K562 (cell line): ENCODE measurements at regions not wholly inside any gene's neighbourhood (a gene's known extent, or its start where the extent isn't known, plus 50 kb on each side); places are given as distances from the start of the nearest gene placed in this dataset.

Source experiments
- CREM ChIP-seq: IDR thresholded peaks from 2 replicates; pipeline ENCODE4 v1.6.1; 2014; ENCODE audit warnings: antibody characterized with exemption, low read depth
- EHMT2 ChIP-seq: fragments of 450-650 bp; IDR thresholded peaks from 2 replicates; pipeline ENCODE4 v1.6.1; 2018; ENCODE audit warnings: antibody characterized with exemption
- KLF16 ChIP-seq: IDR thresholded peaks from 2 replicates; pipeline ENCODE4 v1.6.1; 2016; ENCODE audit warnings: antibody characterized with exemption
- PHB2 ChIP-seq: fragments of 450-650 bp; IDR thresholded peaks from 2 replicates; pipeline ENCODE4 v1.6.1; 2017; ENCODE audit warnings: low read depth
- SMARCA5 ChIP-seq: fragments of 450-650 bp; IDR thresholded peaks from 2 replicates; pipeline ENCODE4 v1.6.1; 2016
- TBP ChIP-seq: optimal IDR thresholded peaks from 2 replicates; pipeline ENCODE3; 2011; ENCODE audit warnings: low read depth, low read length, improper control_type of control experiment
- YY1 ChIP-seq, 3 experiments: IDR thresholded peaks; 2 replicates each; pipeline ENCODE4 v1.6.1; 2011; ENCODE audit warnings: low read length in 2 of 3, mild to moderate bottlenecking in 2 of 3, moderate library complexity in 2 of 3, borderline replicate concordance in 1 of 3, control low read depth in 1 of 3, low read depth in 1 of 3; ENCODE audit not compliant: insufficient read depth in 3 of 3, insufficient replicate concordance in 2 of 3, control insufficient read depth in 1 of 3, insufficient read length in 1 of 3; ENCODE audit errors: extremely low read depth in 1 of 3
- TF ChIP-seq, protein P1 (sequence below): sonication (generic); formaldehyde crosslinking; IDR thresholded peaks from 2 replicates; pipeline ENCODE4 v1.8.0; 2022; ENCODE audit warnings: missing genetic modification reagents, mild to moderate bottlenecking, borderline replicate concordance
- TF ChIP-seq, protein P2 (sequence below): sonication (generic); formaldehyde crosslinking; IDR thresholded peaks from 2 replicates; pipeline ENCODE4 v1.8.1; 2022; ENCODE audit warnings: missing genetic modification reagents

DNA sequence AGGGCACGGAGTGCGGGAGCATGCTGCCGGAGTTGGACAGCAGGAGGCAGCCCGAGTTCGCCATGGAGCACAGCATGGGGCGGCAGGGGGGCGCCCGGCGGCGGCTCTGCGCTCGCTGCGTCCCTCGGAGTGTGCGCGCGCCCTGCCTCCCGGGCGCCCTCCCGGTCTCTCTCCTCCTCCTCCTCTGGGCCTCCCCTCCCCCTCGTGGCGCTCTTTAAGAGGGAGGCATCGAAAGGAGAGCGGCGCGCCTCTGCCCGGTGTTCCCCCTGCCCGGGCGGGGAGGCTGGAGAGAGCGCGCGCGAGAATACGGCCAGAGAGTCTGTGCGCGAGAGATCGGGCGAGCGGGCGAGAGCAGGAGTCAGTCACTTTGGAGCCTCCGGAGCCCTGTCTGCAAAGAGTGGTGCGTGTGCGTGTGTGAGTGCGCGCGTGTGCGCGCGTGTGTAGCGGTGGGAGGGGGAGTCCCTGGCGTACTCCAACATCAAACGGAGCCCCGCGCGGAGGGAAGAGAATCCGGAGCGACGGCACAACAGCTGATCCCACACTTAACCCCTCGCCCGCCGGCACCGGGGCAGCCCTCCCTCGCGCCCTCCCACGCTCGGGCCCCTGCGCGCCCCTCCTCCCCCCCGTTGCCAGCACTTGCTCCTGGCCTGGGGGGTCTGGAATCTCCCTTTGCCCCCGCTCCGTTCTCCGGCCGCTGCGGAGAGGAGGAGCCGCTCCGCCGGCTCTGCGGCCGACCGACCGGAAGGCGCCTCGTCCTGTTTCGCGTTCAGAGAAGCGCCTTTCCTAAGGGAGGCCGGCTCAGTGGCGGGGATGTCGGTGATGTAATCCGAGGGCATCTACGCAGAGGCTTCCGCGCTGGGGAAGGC lies 108.9 kb downstream of the ENGASE start:
- TF ChIP-seq CREM, result no peak
- TF ChIP-seq TBP, result no peak
- TF ChIP-seq SMARCA5, result no peak
- TF ChIP-seq, protein P1, sequence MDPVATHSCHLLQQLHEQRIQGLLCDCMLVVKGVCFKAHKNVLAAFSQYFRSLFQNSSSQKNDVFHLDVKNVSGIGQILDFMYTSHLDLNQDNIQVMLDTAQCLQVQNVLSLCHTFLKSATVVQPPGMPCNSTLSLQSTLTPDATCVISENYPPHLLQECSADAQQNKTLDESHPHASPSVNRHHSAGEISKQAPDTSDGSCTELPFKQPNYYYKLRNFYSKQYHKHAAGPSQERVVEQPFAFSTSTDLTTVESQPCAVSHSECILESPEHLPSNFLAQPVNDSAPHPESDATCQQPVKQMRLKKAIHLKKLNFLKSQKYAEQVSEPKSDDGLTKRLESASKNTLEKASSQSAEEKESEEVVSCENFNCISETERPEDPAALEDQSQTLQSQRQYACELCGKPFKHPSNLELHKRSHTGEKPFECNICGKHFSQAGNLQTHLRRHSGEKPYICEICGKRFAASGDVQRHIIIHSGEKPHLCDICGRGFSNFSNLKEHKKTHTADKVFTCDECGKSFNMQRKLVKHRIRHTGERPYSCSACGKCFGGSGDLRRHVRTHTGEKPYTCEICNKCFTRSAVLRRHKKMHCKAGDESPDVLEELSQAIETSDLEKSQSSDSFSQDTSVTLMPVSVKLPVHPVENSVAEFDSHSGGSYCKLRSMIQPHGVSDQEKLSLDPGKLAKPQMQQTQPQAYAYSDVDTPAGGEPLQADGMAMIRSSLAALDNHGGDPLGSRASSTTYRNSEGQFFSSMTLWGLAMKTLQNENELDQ (CRISPR knock-in tag), result no peak
- TF ChIP-seq EHMT2, result no peak
- no peak for TF ChIP-seq YY1 (IDR thresholded peaks at IDR 0.05; ENCODE audit: borderline replicate concordance in 1 of 3, control insufficient read depth in 1 of 3, extremely low read depth in 1 of 3, insufficient read depth in 3 of 3, insufficient read length in 1 of 3, insufficient replicate concordance in 2 of 3, low read depth in 1 of 3, low read length in 2 of 3)
- TF ChIP-seq, protein P2, sequence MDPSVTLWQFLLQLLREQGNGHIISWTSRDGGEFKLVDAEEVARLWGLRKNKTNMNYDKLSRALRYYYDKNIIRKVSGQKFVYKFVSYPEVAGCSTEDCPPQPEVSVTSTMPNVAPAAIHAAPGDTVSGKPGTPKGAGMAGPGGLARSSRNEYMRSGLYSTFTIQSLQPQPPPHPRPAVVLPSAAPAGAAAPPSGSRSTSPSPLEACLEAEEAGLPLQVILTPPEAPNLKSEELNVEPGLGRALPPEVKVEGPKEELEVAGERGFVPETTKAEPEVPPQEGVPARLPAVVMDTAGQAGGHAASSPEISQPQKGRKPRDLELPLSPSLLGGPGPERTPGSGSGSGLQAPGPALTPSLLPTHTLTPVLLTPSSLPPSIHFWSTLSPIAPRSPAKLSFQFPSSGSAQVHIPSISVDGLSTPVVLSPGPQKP, result no peak
- TF ChIP-seq KLF16, result no peak
- no peak for TF ChIP-seq PHB2
